Liver (tissue), 8 donors: ENCODE measurements at regions not wholly inside any gene's neighbourhood (a gene's known extent, or its start where the extent isn't known, plus 50 kb on each side); places are given as distances from the start of the nearest gene placed in this dataset.
A peak's percentile ranks its signal among the peaks of the same experiment; 100 is the strongest.

Source experiments
- DNase-seq: peaks from one replicate; pipeline ENCODE4 v3.0.0-alpha.2; 2017; ENCODE audit warnings: low spot score
- H3K27ac ChIP-seq, 2 donors: one replicate each; pipeline ENCODE4 v1.7.0; 2013; ENCODE audit warnings: inconsistent platforms in 2 of 2, low read length in 2 of 2, control low read depth in 1 of 2, low read depth in 1 of 2, mild to moderate bottlenecking in 1 of 2
- H3K27me3 ChIP-seq, 4 donors: one replicate each; pipeline versions ENCODE4 v1.6.1 to v1.7.0; 2013; ENCODE audit warnings: low read length in 3 of 4, inconsistent platforms in 1 of 4, mild to moderate bottlenecking in 1 of 4, moderate library complexity in 1 of 4; ENCODE audit not compliant: control insufficient read depth in 4 of 4, insufficient read depth in 4 of 4
- H3K36me3 ChIP-seq, 4 donors: one replicate each; pipeline versions ENCODE4 v1.6.1 to v1.7.0; 2013; ENCODE audit warnings: low read length in 3 of 4, mild to moderate bottlenecking in 3 of 4, low read depth in 1 of 4, moderate library complexity in 1 of 4; ENCODE audit not compliant: control insufficient read depth in 4 of 4, insufficient read depth in 3 of 4
- H3K4me1 ChIP-seq, 4 donors: one replicate each; pipeline versions ENCODE4 v1.6.1 to v1.7.0; 2013; ENCODE audit warnings: low read length in 3 of 4, mild to moderate bottlenecking in 3 of 4, moderate library complexity in 1 of 4; ENCODE audit not compliant: control insufficient read depth in 4 of 4, insufficient read depth in 4 of 4
- H3K4me3 ChIP-seq, 3 donors: one replicate each; pipeline versions ENCODE4 v1.6.1 to v1.7.0; 2013; ENCODE audit warnings: low read length in 3 of 3, control low read depth in 1 of 3, low read depth in 1 of 3, mild to moderate bottlenecking in 1 of 3
- H3K9ac ChIP-seq, 2 donors: one replicate each; pipeline ENCODE4 v1.7.0; 2013; ENCODE audit warnings: low read length in 2 of 2, mild to moderate bottlenecking in 2 of 2, moderate library complexity in 2 of 2, control low read depth in 1 of 2, low read depth in 1 of 2
- H3K9me3 ChIP-seq, 4 donors: one replicate each; pipeline versions ENCODE4 v1.6.1 to v1.7.0; 2013; ENCODE audit warnings: low read length in 3 of 4; ENCODE audit not compliant: control insufficient read depth in 4 of 4
- ATF3 ChIP-seq: IDR thresholded peaks from 2 replicates; pipeline ENCODE4 v1.6.1; 2016; ENCODE audit warnings: antibody characterized with exemption
- CTCF ChIP-seq: fragments of 150-350 bp; IDR thresholded peaks from 2 replicates; pipeline ENCODE4 v1.5.1; 2017; ENCODE audit warnings: improper control_type of control experiment, low read depth, low read length; ENCODE audit not compliant: missing input control
- EGR1 ChIP-seq, 2 donors: IDR thresholded peaks; 2 replicates each; pipeline ENCODE4 v1.6.1; 2016 to 2018; ENCODE audit warnings: antibody characterized with exemption in 2 of 2, low read depth in 2 of 2
- FOXA1 ChIP-seq: IDR thresholded peaks from 2 replicates; pipeline ENCODE4 v1.6.1; 2016; ENCODE audit warnings: antibody characterized with exemption
- FOXA2 ChIP-seq: IDR thresholded peaks from 2 replicates; pipeline ENCODE4 v1.6.1; 2016; ENCODE audit warnings: antibody characterized with exemption
- GABPA ChIP-seq, 2 donors: IDR thresholded peaks in 1 of 2; conservative IDR thresholded peaks in 1 of 2; 2 replicates each; pipeline ENCODE4 v1.6.1; 2016; ENCODE audit warnings: antibody characterized with exemption in 2 of 2, mild to moderate bottlenecking in 1 of 2, moderate library complexity in 1 of 2
- HNF4A ChIP-seq, 2 donors: conservative IDR thresholded peaks; 2 replicates each; pipeline ENCODE4 v1.6.1; 2016; ENCODE audit warnings: antibody characterized with exemption in 2 of 2, mild to moderate bottlenecking in 2 of 2
- HNF4G ChIP-seq: IDR thresholded peaks from 2 replicates; pipeline ENCODE4 v1.6.1; 2016; ENCODE audit warnings: antibody characterized with exemption
- JUND ChIP-seq, 2 donors: IDR thresholded peaks; 2 replicates each; pipeline ENCODE4 v1.6.1; 2016; ENCODE audit warnings: antibody characterized with exemption in 2 of 2
- MAX ChIP-seq: IDR thresholded peaks from 2 replicates; pipeline ENCODE4 v1.6.1; 2016; ENCODE audit warnings: antibody characterized with exemption
- NR2F2 ChIP-seq: IDR thresholded peaks from 2 replicates; pipeline ENCODE4 v1.6.1; 2016; ENCODE audit warnings: antibody characterized with exemption
- RAD21 ChIP-seq, 2 donors: IDR thresholded peaks; 2 replicates each; pipeline ENCODE4 v1.6.1; 2016; ENCODE audit warnings: antibody characterized with exemption in 2 of 2, mild to moderate bottlenecking in 2 of 2
- REST ChIP-seq: IDR thresholded peaks from 2 replicates; pipeline ENCODE4 v1.6.1; 2016; ENCODE audit warnings: antibody characterized with exemption, mild to moderate bottlenecking
- RXRA ChIP-seq, 2 donors: IDR thresholded peaks; 2 replicates each; pipeline ENCODE4 v1.6.1; 2017 to 2018; ENCODE audit warnings: antibody characterized with exemption in 2 of 2, mild to moderate bottlenecking in 1 of 2
- SP1 ChIP-seq: IDR thresholded peaks from 2 replicates; pipeline ENCODE4 v1.6.1; 2018; ENCODE audit warnings: antibody characterized with exemption, mild to moderate bottlenecking
- TAF1 ChIP-seq: conservative IDR thresholded peaks from 2 replicates; pipeline ENCODE4 v1.6.1; 2016; ENCODE audit warnings: antibody characterized with exemption, mild to moderate bottlenecking
- YY1 ChIP-seq: IDR thresholded peaks from 2 replicates; pipeline ENCODE4 v1.6.1; 2016; ENCODE audit warnings: antibody characterized with exemption, mild to moderate bottlenecking
- ZBTB33 ChIP-seq: IDR thresholded peaks from 2 replicates; pipeline ENCODE4 v1.6.1; 2016; ENCODE audit warnings: antibody characterized with exemption
- WGBS: extraction: QIAGEN DNeasy Blood & Tissue Kit; methylation state at CpG from one replicate; pipeline ENCODE4 v1.1.7; 2013; 5-methylcytosine and 5-hydroxymethylcytosine counted together
- donor health status: healthy.
- donor health status: healthy.
- donor health status: healthy.
- donor health status: healthy.
- donor health status: healthy.

- WGBS, result 82% methylated on average over 3 of the region's 3 CpGs
- TF ChIP-seq GABPA (IDR thresholded peaks at IDR 0.05 in 1 of 2, conservative IDR thresholded peaks at IDR 0.05 in 1 of 2) (no peak), CTCF (no peak), RXRA (IDR thresholded peaks at IDR 0.05) (no peak), EGR1 (IDR thresholded peaks at IDR 0.05; ENCODE audit: low read depth in 2 of 2) (no peak), HNF4A (conservative IDR thresholded peaks at IDR 0.05) (no peak), HNF4G (no peak)
- no peak for DNase-seq
- Histone ChIP-seq H3K4me3 (no peak overlapping the region), H3K27ac (no peak overlapping the region), H3K4me1 (peaks cover 3 to 15% (median 6%) of the 10 kb centered on the region in 4 donors), H3K27me3 (no peaks in the 10 kb centered on the region), H3K36me3 (no peaks in the 10 kb centered on the region), H3K9ac (no peak overlapping the region), H3K9me3 (no peaks in the 10 kb centered on the region)
Measured at GRCh38 chr13:40070357-40070756, 414.9 kb downstream of the COG6 start.

- Histone ChIP-seq H3K9me3 (no peaks in the 10 kb centered on the region), H3K4me1 (peaks cover 3 to 15% (median 6%) of the 10 kb centered on the region in 4 donors), H3K27ac (peak overlapping the region; percentile 2 to 15), H3K4me3 (no peak overlapping the region), H3K27me3 (no peaks in the 10 kb centered on the region), H3K9ac (no peak overlapping the region), H3K36me3 (no peaks in the 10 kb centered on the region)
- TF ChIP-seq REST, result peak; percentile 37
- TF ChIP-seq FOXA2, result no peak
- TF ChIP-seq SP1, result peak; percentile 76
- peak; percentile 29 for TF ChIP-seq MAX
- no peak for TF ChIP-seq ATF3
- peak; percentile 32 to 51 for TF ChIP-seq HNF4A (conservative IDR thresholded peaks at IDR 0.05)
- no peak for TF ChIP-seq ZBTB33
- TF ChIP-seq GABPA (IDR thresholded peaks at IDR 0.05 in 1 of 2, conservative IDR thresholded peaks at IDR 0.05 in 1 of 2), result no peak
- no peak for TF ChIP-seq FOXA1
- TF ChIP-seq CTCF, result peak; percentile 30
- peak; percentile 94 for TF ChIP-seq NR2F2
- peak; percentile 54 for TF ChIP-seq YY1
- TF ChIP-seq RXRA (IDR thresholded peaks at IDR 0.05), result peak; percentile 81 to 88
- no peak for TF ChIP-seq TAF1
- peak; percentile 74 to 75 for TF ChIP-seq RAD21 (IDR thresholded peaks at IDR 0.05)
- no peak for TF ChIP-seq HNF4G
- no peak for TF ChIP-seq JUND (IDR thresholded peaks at IDR 0.05)
- WGBS, result 31% methylated on average over 4 of the region's 4 CpGs
- no peak for DNase-seq
Measured at GRCh38 chr13:40072663-40073120, 417.2 kb downstream of the COG6 start.
